Renal cortex interstitium (tissue), 11 donors: ENCODE measurements at regions not wholly inside any gene's neighbourhood (a gene's known extent, or its start where the extent isn't known, plus 50 kb on each side); places are given as distances from the start of the nearest gene placed in this dataset.
A peak's percentile ranks its signal among the peaks of the same experiment; 100 is the strongest.
"Not testable (repeated sequence)": the region's sequence is repeated elsewhere in the genome, so short reads cannot be mapped to it uniquely, and the experiment has no call there.

Experiments
- DNase-seq, 11 donors: peaks; one replicate each; pipeline ENCODE4 v3.0.0-alpha.2; 2013; ENCODE audit warnings: low read depth in 9 of 11, low spot score in 4 of 11; ENCODE audit errors: extremely low read depth in 1 of 11

- DNase-seq: no peak
These were observed 52.5 kb downstream of the RHOB start for GRCh38 chr2:20499387-20499786.

GRCh38 chr2:20501974-20502373 is 55.1 kb downstream of the RHOB start:
- DNase-seq: no peak

DNA sequence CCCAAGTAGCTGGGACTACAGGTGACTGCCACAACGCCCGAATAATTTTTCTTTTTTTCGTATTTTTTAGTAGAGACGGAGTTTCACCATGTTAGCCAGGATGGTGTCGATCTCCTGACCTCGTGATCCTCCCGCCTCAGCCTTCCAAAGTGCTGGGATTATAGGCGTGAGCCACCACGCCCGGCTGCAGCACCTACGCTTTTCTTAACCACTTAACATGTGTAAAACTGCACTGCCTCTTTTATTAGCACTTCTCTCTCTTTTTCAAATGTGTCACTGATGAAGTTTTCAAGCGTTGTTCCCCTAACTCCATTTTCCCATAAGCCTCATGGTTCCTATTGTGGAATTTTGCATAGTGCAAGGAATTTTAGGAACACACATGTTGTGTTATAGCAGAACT is 55.6 kb downstream of the RHOB start:
- DNase-seq: not testable (repeated sequence)

DNA sequence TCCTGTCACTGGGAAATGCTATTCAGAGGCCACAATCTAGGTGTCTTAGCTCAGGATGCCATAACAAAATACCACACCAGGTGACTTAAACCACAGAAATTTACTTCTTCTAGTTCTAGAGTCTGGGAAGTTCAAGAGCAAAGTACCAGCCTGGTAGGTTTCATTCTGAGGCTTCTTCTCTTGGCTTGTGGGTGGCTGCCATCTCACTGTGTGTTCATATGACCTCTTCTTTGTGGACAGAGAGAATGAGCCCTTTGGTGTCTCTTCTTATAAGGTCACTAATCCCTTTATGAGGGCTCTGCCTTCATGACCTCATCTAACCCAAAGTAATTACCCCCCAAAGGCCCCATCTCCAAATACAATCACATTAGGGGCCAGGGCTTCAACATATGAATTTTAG is 57.3 kb downstream of the RHOB start:
- no peak for DNase-seq

DNA sequence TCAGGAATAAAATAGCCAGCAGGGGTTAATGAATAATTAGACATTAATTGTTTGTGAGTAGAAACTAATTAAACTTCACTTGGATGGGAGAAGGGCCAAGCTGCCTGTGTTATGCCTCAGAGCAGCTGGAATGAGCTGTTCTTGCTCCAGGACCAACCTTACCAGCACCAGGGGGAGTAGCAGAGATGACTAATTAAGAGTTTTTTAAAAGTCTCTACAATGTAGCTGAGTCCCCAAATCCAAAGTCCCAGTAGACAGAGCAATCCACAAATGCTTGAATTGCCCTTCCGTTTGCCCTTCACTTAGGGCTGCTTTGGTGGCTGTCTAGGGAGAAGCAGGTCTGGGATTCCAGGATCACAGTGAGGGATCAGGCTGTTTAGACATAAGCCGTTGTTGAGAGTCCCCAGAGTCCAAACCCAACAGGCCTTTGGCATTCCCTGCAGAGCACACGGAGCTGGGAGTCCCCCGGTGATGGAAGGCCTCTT is 59.4 kb downstream of the RHOB start:
- DNase-seq: no peak

- DNase-seq: no peak
These were observed 60.4 kb downstream of the RHOB start for GRCh38 chr2:20507166-20507692.

DNA sequence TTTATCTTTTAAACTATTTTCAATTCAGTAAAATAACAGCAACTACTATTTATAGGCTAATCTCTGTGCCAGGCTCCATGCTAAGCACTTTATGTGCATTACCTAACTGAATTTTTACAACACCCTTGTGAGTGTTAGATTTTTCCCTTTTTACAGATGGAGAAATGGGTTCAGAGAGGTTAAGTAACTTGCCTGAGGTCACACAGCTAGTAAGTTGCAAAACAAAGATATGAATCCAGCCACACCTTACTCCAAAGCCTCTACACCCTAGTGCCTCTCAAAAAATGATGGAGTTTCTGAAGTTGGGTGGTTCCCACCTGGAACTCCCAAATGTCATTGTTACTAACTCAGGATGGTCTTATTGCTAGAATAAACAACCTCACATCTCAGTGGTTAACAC is 60.8 kb downstream of the RHOB start:
- no peak for DNase-seq

- DNase-seq: no peak
These were observed 62.5 kb downstream of the RHOB start for GRCh38 chr2:20509301-20509769.

GRCh38 chr2:20509770-20510490 is 63.1 kb downstream of the RHOB start:
- DNase-seq: no peak

DNA sequence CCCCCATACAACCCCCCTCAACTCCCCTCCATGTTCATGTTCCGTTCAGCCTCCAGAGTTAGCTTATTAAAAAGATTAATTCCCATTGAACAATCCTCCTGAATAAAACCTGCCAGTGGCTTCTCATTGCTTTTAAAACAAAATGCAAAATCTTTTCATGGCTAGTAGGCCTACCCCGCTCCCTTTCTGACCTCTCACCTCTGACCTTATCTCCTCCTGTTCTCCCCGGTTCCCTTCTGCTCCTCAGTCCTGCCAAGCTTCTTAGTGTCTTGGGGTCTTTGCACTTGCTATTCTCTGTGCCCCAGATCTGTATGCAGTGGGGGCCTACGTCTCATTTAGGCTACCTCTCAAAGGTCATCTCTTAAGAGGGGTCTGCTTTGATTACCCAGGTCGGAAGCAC is 64.3 kb downstream of the RHOB start:
- no peak for DNase-seq

GRCh38 chr2:20512061-20512605 is 65.3 kb downstream of the RHOB start:
- DNase-seq: no peak

DNA sequence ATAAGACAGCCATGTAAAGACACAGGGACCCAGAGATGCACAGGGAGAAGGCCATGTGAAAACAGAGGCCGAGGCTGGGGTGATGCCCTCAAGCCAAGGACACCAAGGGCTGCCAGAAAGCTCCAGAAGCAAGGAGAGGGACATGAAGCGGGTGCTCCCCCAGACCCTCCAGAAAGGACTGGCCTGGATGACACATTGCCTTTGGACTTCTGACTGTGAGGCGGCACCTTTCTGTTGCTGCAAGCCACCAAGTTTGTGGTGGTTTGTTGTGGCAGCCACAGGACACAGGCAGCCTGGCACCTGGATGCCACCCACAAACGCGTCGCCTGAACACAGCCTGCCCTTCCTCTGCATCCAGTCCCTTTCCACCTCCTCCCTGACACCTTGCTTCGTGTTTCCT is 67.1 kb downstream of the RHOB start:
- no peak for DNase-seq

DNA sequence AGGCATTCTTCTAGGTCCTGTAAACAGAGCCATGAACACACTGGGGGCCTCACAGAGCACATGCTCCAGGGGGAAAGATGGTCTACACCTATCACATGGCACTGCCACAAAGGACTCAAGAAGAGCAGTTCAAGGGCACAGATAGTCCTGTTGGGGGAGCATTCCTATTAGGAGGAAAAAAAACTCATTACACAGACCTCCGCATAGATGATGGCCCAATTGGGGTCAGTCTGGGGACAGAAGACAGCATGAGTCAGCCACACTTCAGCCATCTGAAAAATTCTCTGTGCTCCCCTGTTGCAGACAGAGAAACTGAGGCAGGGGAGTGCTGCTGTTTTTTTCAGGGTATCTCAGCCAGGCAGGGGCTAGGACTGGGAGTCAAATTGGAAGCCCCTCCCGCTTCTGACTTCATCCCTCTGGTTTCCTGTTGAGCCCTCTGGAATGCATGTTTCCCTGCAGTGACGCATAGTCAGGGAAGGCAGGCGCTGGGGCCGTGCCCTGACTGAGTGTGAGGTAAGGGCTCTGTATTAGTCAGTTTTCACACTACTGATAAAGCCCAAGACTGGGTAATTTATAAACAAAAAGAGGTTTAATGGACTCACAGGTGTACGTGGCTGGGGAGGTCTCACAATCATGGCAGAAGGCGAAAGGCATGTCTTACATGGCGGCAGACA is 67.9 kb downstream of the RHOB start:
- no peak for DNase-seq

GRCh38 chr2:20515290-20516220 is 68.7 kb downstream of the RHOB start:
- no peak for DNase-seq

GRCh38 chr2:20516291-20516645 is 69.4 kb downstream of the RHOB start:
- no peak for DNase-seq

- peak in 1 of 11 donors; percentile 30 for DNase-seq
These were observed 69.9 kb downstream of the RHOB start for GRCh38 chr2:20516646-20517341.

GRCh38 chr2:20519309-20519708 is 72.4 kb downstream of the RHOB start:
- DNase-seq: no peak

GRCh38 chr2:20520128-20520527 is 73.3 kb downstream of the RHOB start:
- no peak for DNase-seq

- DNase-seq: no peak
These were observed 74.3 kb downstream of the RHOB start for GRCh38 chr2:20521193-20521592.
